ENCODE measurements at regions not wholly inside any gene's neighbourhood (a gene's known extent, or its start where the extent isn't known, plus 50 kb on each side); places are given as distances from the start of the nearest gene placed in this dataset.

GRCh38 chr3:73680391-73681095 lies 55.8 kb upstream of the PDZRN3 start:
- no peak for DNase-seq

DNA sequence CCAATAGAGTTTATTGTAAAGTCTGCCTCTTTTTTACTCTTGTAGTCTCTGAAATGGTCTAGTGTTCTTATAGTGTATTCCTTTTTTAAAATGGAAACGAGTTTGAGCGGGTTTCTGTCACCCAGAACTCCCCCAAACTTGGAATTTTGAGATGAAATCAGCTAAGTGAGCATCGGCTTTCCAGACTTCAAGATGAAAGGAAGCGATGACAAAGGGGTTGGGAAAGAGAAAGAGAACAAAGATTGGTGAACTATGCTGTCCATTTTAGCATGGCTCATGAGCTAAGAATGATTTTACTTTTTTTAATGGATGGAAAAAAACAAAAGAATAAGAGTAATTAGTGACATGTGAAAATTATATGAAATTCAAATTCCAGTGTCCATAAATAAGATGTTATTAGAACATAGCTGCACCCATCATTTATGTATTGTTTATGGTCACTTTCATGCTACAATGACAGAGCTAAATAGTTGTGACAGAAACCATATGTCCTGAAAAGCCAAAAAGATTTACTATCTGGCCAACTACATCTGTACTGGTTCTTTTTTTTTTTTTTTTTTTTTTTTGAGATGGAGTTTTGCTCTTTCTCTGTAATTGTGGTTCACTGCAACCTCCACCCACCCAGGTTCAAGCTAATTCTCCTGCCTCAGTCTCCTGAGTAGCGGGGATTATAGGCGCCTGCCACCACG lies 52.7 kb upstream of the PDZRN3 start:
- no peak for DNase-seq
